ENCODE measurements at regions not wholly inside any gene's neighbourhood (a gene's known extent, or its start where the extent isn't known, plus 50 kb on each side); places are given as distances from the start of the nearest gene placed in this dataset.

DNA sequence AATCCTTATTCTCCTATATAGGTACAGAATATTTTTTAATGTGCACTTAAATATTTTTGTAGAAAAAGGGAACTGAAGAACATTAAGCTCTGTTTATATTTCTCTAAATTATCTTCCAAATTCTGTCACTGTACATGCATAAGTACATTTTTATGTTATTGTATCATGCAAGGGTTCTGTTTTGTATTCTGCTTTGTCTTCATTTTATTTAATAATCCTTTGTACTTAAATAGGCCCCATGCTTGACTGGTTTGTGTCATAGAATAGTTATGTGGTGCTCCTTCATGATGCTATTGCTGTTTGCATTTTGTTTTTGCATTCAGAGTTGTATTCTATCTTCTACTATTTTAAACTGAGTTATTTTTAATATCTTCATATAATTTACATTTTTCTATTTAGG lies 111.9 kb upstream of the EDNRA start:
- no peak overlapping the region for H3K27ac ChIP-seq
- TF ChIP-seq EP300 (IDR thresholded peaks at IDR 0.05) = no peak
- TF ChIP-seq CTCF (IDR thresholded peaks at IDR 0.05) = no peak
- no peak for TF ChIP-seq POLR2A (IDR thresholded peaks at IDR 0.05)
- H3K9me3 ChIP-seq = no peaks in the 10 kb centered on the region
- H3K36me3 ChIP-seq = no peaks in the 10 kb centered on the region
- H3K4me3 ChIP-seq = no peak overlapping the region
- DNase-seq (ENCODE audit: low spot score in 2 of 2) = no peak
- H3K27me3 ChIP-seq = no peaks in the 10 kb centered on the region
- H3K4me1 ChIP-seq = no peaks in the 10 kb centered on the region

DNA sequence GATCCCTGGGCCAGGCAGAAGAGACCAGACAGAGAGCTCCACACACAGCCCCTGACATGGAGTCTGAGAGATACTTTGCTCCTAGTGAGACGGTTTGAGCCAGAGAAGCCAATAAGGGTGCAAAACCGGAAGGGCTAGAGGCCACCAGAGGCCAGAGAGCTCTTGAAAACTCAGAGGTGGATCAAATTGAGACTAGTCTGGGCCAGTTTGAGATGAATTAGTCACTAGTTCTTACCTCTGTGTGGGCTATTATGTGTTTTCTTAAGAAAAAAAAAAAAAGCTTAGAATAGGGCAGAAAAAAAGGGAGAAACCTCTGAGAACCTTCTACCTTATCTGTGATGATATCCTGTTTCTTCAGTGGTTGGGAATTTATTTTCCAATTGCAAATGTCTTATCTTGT lies 110.4 kb upstream of the EDNRA start:
- Histone ChIP-seq H3K27ac (no peak overlapping the region), H3K36me3 (no peaks in the 10 kb centered on the region), H3K4me1 (no peaks in the 10 kb centered on the region), H3K9me3 (no peaks in the 10 kb centered on the region), H3K27me3 (no peaks in the 10 kb centered on the region), H3K4me3 (no peak overlapping the region)
- no peak for DNase-seq (ENCODE audit: low spot score in 2 of 2)
- no peak for TF ChIP-seq CTCF (IDR thresholded peaks at IDR 0.05)
- 77 to 80% methylated on average over 2 of the region's 2 CpGs for whole genome bisulfite sequencing, 2 donors

- no peaks in the 10 kb centered on the region for H3K36me3 ChIP-seq
- H3K27ac ChIP-seq = no peak overlapping the region
- 89 to 94% methylated on average over 2 of the region's 2 CpGs for WGBS, 2 donors
- no peak for DNase-seq (ENCODE audit: low spot score in 2 of 2)
- H3K27me3 ChIP-seq = no peaks in the 10 kb centered on the region
- H3K4me3 ChIP-seq = no peak overlapping the region
- no peaks in the 10 kb centered on the region for H3K9me3 ChIP-seq
- no peaks in the 10 kb centered on the region for H3K4me1 ChIP-seq
- no peak for TF ChIP-seq EP300 (IDR thresholded peaks at IDR 0.05)
- TF ChIP-seq POLR2A (IDR thresholded peaks at IDR 0.05) = no peak
- TF ChIP-seq CTCF (IDR thresholded peaks at IDR 0.05) = no peak
These were observed 110.0 kb upstream of the EDNRA start for GRCh38 chr4:147370881-147371280.

GRCh38 chr4:147371661-147372060 lies 109.2 kb upstream of the EDNRA start:
- H3K9me3 ChIP-seq = no peaks in the 10 kb centered on the region
- no peaks in the 10 kb centered on the region for H3K36me3 ChIP-seq
- TF ChIP-seq POLR2A (IDR thresholded peaks at IDR 0.05) (no peak), EP300 (IDR thresholded peaks at IDR 0.05) (no peak), CTCF (IDR thresholded peaks at IDR 0.05) (no peak)
- DNase-seq (ENCODE audit: low spot score in 2 of 2) = no peak
- H3K4me3 ChIP-seq = no peak overlapping the region
- no peaks in the 10 kb centered on the region for H3K4me1 ChIP-seq
- H3K27me3 ChIP-seq = no peaks in the 10 kb centered on the region
- no peak overlapping the region for H3K27ac ChIP-seq

- H3K4me1 ChIP-seq = no peaks in the 10 kb centered on the region
- WGBS, 2 donors = 73 to 82% methylated on average over 2 of the region's 2 CpGs
- DNase-seq (ENCODE audit: low spot score in 2 of 2) = no peak
- H3K36me3 ChIP-seq = no peaks in the 10 kb centered on the region
- no peak overlapping the region for H3K4me3 ChIP-seq
- TF ChIP-seq EP300 (IDR thresholded peaks at IDR 0.05) = no peak
- TF ChIP-seq CTCF (IDR thresholded peaks at IDR 0.05) = no peak
- TF ChIP-seq POLR2A (IDR thresholded peaks at IDR 0.05) = no peak
- H3K27ac ChIP-seq = no peak overlapping the region
- peaks cover 0 to 13% (median 0%) of the 10 kb centered on the region in 4 donors for H3K9me3 ChIP-seq
- H3K27me3 ChIP-seq = no peaks in the 10 kb centered on the region
These were observed 102.1 kb upstream of the EDNRA start for GRCh38 chr4:147378780-147379179.

All from tibial nerve (tissue), 4 donors.